NCI-H1694 (cell line): ENCODE measurements at regions not wholly inside any gene's neighbourhood (a gene's known extent, or its start where the extent isn't known, plus 50 kb on each side); places are given as distances from the start of the nearest gene placed in this dataset.

Experiments used
- DNase-seq: peaks from one replicate; lab custom pipeline; 2025; lab: John Stamatoyannopoulos, UW

DNA sequence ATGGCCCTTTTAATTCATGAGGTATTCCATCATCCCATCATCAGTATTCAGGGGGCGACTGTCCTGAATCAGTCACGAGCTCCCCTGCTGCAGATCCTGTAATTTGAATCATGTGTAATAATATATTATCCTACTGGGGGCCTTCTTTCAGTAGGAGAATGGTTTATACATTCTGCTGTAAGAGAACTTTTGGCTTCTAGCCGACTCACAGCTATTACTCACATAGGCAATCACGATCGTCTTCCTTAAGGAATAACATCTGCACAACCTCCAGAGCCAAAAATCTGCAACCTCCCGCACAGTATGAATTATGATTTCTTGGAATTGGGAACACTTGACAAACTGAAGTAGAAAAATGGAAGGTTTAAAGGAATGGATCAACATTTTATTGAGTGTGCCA is 343.0 kb downstream of the USP25 start:
- DNase-seq = no peak

GRCh38 chr21:16073586-16073985 is 343.8 kb downstream of the USP25 start:
- DNase-seq = no peak

DNA sequence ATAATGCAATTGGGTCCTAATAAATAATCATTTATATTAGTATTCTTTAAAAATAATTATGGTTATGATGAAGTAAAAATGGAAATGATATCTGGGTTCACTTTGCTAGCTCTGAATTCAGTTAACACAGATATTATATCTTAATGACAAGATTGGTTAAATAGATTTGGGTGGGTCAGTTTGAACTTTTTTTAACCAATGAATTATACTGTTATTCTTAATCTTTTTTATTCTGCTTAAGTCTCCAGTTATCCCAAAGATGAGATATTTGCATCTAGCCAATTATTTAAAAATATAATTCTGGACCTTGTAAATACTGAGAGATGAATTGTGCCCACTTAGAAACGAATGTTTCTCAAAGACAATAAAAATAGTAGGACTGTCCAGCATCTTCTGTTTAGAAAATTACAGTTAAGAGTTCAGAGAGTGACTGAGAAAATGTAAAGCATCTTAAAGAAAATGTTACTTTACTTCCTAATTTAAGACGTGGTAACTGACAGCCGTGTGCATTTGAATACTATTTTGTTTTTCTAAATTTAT is 345.2 kb downstream of the USP25 start:
- DNase-seq = no peak

DNA sequence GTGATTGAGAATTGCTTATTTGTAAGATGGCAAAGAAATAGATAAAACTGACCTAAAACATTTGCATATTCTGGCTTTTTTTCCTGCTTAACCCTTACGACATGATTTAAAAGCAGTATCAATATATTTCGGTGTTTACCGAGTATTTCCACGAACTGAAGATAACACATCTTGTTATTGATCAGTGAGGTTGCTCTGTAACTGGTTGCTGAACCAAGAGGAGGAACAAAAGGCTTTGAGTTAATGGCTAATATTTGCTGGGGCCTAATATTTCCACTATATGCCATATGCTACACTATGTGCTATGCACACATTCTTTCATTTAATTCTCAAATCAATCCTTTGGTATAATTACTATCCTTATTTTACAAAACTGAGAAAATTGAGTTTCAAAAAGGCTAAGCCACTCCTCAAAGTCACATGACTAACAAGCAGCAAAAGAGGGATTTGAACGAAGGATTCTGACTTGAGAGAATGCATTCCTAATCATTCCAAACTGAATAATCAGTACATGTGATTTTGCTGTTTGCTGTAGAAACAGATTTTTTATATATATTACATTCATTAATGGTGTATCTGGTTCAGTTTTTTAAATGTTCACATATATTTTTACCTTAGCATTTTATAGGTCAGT is 346.0 kb downstream of the USP25 start:
- DNase-seq = no peak

DNA sequence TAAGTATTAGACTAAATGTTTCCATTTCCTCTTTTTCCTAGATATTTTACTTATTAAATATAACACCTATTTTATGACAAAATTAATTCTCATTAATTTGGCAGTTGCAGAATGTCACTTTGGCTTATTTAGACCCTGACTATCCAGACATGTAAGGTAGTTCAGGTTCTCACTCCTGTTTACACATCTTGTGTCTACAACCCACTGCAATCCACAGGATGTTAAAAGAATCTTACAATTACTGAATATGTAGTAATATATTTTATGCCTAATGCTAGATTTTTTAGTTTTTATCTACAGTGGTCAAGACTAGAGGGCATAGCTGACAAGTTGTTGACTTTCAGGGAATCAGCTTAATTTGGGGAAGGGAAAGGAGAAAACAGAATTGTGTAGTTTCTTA is 346.7 kb downstream of the USP25 start:
- DNase-seq = no peak

- no peak for DNase-seq
Observed at GRCh38 chr21:16078382-16078781, 348.6 kb downstream of the USP25 start.

DNA sequence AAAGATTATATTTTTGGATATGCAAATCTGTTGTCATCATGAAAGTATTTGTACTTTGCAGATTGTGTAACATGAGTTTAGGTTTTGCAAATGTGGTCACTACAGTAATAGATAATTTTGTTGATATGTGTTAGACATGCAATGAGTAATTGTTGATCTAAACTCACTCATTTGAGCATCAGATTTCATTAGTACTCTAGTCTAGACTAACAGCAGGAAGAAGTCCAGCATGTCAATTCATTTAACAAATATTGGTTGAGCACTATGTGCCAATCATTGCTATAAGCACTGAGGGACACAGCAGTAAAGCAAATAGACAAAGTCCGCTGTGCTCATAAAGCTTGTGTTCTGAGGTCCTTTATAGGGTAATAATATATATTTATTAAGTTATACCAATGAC is 350.0 kb downstream of the USP25 start:
- DNase-seq = no peak

GRCh38 chr21:16081304-16081703 is 351.5 kb downstream of the USP25 start:
- DNase-seq = no peak

GRCh38 chr21:16082038-16082816 is 352.4 kb downstream of the USP25 start:
- no peak for DNase-seq

DNA sequence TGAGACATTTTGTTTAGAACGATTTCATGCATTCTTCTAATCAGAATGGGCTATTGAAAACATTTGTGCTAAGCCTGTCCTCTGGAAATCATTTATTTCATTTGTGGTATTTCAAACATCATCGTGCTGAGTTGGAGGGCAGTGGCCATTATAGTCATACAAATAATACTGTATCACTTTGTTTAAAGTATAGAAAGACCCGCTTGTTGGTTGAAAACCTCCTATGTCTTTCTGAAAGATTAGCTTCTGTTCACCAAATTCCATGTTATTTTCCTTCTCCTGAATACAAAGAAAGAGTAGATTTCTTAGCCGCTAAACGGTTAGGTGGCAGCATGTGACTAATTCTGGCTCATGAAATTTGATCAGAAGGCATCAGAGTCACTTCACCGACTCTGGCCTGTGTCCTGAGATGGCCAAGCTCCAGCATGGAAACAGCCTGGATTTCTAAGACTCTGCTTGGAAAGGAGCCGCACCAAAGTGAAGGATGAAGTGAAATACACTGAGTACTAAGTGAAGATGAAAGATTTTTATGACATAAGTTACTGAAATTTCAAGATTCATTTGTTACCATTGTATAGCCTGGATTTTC is 355.1 kb downstream of the USP25 start:
- no peak for DNase-seq

DNA sequence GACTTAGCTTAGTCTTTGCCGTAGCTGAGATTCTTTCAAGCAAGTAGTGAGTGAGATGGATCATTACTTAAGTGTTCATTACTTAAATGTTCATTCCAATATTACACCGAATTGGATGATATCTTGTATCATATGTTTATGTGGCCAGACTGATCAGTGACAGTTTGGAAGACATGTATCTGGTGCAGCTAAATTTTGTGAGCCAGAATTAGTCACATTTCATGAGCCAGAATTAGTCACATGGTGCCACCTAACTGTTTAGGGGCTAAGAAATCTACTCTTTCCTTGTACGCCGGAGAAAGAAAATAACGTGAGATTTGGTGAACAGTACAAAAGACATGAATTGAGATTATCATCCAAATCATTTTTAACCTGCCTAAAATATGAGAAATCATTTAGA is 355.6 kb downstream of the USP25 start:
- DNase-seq = no peak

- no peak for DNase-seq
Observed at GRCh38 chr21:16086121-16086520, 356.3 kb downstream of the USP25 start.

- DNase-seq = no peak
Observed at GRCh38 chr21:16086936-16087335, 357.2 kb downstream of the USP25 start.

- DNase-seq = no peak
Observed at GRCh38 chr21:16087523-16087922, 357.7 kb downstream of the USP25 start.

DNA sequence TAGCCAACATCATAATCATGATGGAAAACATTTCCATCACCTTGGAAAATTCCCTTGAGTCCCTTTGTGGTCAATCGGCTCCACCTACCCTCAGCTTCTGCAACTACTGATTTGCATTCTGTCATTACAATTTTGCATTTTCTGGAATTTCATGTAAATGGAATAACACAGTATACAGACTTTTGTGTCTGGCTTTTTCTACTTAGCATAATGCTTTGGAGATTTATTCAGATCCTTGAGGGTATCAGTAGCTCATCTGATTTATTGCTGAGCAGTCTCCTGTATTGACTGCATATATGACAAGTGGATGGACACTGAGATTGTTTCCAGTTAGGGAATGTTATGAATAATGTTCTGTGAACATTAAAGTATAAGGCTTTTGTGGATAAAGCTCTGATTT is 358.3 kb downstream of the USP25 start:
- no peak for DNase-seq

DNA sequence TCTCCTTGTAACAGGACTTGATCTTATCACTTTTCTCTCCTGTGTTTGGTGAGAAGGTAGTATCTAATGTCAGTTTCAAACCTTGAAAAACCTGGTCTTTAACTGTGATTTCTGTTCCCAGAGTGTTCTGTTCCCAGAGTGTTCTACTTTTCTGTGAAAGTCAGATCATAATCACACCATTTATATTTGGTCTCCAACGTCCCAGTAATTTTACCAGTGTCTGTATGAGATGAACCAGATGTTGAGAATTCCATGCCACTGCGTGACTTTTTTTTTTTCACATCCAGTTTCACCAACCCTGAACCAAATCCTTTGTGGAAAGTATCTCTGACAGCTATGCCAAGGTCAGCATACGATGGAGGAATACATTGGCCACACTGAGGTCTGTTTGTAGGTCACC is 365.2 kb downstream of the USP25 start:
- no peak for DNase-seq

- DNase-seq = no peak
Observed at GRCh38 chr21:16096988-16097387, 367.2 kb downstream of the USP25 start.

DNA sequence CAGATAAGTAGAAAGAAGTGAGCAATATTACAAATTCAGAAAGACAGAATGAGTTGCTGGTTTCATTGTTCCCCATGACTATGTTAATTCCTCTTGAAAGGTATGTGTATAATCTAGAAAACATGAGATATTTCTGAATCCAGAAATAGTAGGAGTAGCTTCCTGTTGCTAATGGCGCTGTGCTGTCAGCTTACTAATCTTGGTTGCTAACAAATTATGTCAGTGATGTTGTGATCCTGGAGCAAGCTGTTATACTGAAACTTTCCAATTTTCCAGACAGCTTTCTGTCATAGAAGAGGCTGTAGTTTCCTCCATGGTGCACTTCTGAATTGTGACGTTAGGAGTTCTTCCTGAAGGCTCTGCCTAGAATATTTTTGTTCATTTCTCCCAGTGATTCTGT is 372.3 kb downstream of the USP25 start:
- DNase-seq = no peak

DNA sequence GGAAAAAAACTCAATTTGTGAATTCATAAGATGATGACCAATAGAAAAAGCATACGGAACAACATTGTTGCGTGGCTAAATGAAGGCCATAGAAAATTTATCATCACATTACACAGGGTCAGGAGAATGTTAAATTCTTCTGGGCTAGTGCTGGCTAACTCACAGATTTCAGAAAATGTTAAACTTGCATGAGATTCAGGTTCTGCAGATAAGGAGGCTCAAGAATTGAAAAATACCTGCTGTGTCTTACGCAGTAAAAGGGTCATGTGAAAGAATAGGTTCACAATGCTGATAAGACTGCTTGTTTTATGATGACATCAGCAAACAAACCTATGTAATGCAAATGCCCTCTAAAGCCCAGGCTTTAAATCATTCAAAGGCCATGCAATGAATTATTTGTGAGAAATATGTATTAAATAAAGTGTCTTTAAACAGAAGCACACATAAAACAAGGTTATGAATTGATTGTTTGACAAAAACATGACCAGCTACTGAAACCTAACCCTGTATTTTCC is 378.8 kb downstream of the USP25 start:
- DNase-seq = no peak

GRCh38 chr21:16113052-16113715 is 383.4 kb downstream of the USP25 start:
- no peak for DNase-seq

DNA sequence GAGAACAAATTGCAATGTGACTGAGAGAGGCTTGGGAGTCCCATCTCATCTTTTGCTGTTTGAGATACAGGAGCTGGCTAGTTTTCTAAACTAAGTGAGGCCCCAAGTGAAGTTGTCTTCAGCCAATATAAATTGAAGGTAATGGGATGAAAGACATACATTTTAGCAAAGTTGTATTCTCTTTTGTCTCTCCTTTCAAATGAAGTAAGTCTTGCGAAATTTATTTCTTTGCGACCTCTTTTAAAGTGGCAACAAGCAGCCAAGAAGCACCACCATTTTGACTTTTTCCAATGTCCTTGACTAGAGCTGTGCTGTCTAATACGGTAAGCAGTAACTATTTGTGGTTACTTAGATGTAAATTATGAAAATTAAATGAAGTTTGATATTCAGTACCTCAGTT is 385.7 kb downstream of the USP25 start:
- no peak for DNase-seq

- DNase-seq = no peak
Observed at GRCh38 chr21:16116069-16116468, 386.3 kb downstream of the USP25 start.
